ENCODE measurements at regions not wholly inside any gene's neighbourhood (a gene's known extent, or its start where the extent isn't known, plus 50 kb on each side); places are given as distances from the start of the nearest gene placed in this dataset.

- no peak for DNase-seq
These were observed 58.8 kb upstream of the NTRK3 start for GRCh38 chr15:88315221-88315878.

- DNase-seq, result no peak
These were observed 56.5 kb upstream of the NTRK3 start for GRCh38 chr15:88312941-88313579.

DNA sequence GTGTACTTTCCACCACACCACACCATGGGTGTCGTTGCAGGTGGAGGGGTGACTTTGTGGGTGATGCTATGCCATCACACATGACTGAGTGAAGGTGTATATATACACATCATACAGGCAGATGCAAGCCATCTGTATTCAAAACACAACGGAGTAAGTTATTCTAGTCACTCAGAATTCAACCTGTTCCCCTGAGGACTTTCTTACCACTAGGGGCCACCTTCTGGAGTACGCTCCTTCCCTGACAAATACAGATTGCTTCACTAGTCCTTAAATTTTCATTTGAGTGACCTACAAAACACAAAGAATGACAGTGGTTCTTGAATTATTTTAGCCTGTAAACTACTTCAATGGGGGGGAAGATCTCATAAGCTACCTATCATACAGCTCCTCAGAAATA lies 52.8 kb upstream of the NTRK3 start:
- DNase-seq, result no peak

DNA sequence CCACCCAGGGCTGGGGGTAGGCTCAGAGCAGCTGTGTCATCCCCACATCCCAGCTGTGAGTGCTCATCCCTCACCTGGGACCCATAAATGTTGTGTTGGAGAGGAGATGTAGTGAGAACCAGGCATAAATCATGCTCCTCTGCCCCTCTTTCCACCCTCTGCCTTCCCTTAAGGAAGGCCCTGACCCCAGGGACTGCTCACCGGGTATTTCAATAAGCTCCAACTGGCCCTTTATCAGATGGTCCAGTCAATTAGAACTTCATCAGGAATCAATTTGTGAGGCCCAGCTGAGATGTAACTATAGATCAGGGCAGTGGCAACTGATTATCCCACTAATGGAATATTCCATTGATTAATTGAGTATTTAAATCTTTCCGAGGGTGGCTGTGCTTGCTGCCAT lies 50.8 kb upstream of the NTRK3 start:
- DNase-seq, result no peak
